Sigmoid colon (tissue), 6 donors: ENCODE measurements at regions not wholly inside any gene's neighbourhood (a gene's known extent, or its start where the extent isn't known, plus 50 kb on each side); places are given as distances from the start of the nearest gene placed in this dataset.
"Not testable (repeated sequence)": the region's sequence is repeated elsewhere in the genome, so short reads cannot be mapped to it uniquely, and the experiment has no call there.

Source experiments
- DNase-seq: peaks from one replicate; pipeline ENCODE4 v3.0.0-alpha.2; 2019
- H3K27ac ChIP-seq, 4 donors: fragments of 200-600 bp; sonication (generic); one replicate each; pipeline ENCODE4 v1.5.1; 2016 to 2019; ENCODE audit warnings: mild to moderate bottlenecking in 1 of 4
- H3K27me3 ChIP-seq, 3 donors: fragments of 200-600 bp; sonication (generic); one replicate each; pipeline ENCODE4 v1.5.1; 2019; ENCODE audit warnings: mild to moderate bottlenecking in 1 of 3
- H3K36me3 ChIP-seq, 4 donors: fragments of 200-600 bp; sonication (generic); one replicate each; pipeline ENCODE4 v1.5.1; 2016 to 2019
- H3K4me1 ChIP-seq, 4 donors: fragments of 200-600 bp; sonication (generic); one replicate each; pipeline ENCODE4 v1.5.1; 2017 to 2019
- H3K4me3 ChIP-seq, 4 donors: fragments of 200-600 bp; sonication (generic); one replicate each; pipeline ENCODE4 v1.5.1; 2017 to 2019; ENCODE audit warnings: mild to moderate bottlenecking in 2 of 4, moderate library complexity in 1 of 4
- H3K9me3 ChIP-seq, 4 donors: fragments of 200-600 bp in 3 of 4; sonication (generic) in 3 of 4; one replicate each; pipeline versions ENCODE4 v1.5.1 to v1.6.1; 2013 to 2019
- EP300 ChIP-seq, 4 donors: sonication (generic); formaldehyde crosslinking; IDR thresholded peaks; one replicate each; pipeline ENCODE4 v1.6.1; 2017; ENCODE audit warnings: antibody characterized with exemption in 4 of 4
- POLR2A ChIP-seq, 2 donors: fragments of 450-650 bp; IDR thresholded peaks; one replicate each; pipeline ENCODE4 v1.6.1; 2016; ENCODE audit warnings: antibody characterized with exemption in 2 of 2, mild to moderate bottlenecking in 2 of 2, moderate library complexity in 2 of 2
- POLR2AphosphoS5 ChIP-seq, 4 donors: sonication (generic); formaldehyde crosslinking; IDR thresholded peaks; one replicate each; pipeline ENCODE4 v1.6.1; 2017; ENCODE audit warnings: antibody characterized with exemption in 4 of 4
- WGBS, 2 donors: extraction: QIAGEN DNeasy Blood & Tissue Kit; methylation state at CpG; one replicate each; pipeline ENCODE4 v1.1.7; 2013; 5-methylcytosine and 5-hydroxymethylcytosine counted together
- intact Hi-C: fragments of 100-400 bp; cut with DNase I; formaldehyde crosslinking; loops from one replicate; pipeline ENCODE4 v1.15.1; 2023
- TF ChIP-seq, protein P1 (sequence below), 4 experiments: fragments of 450-650 bp in 3 of 4; fragments of 200-600 bp in 1 of 4; IDR thresholded peaks; one replicate each; pipeline ENCODE4 v1.5.1; 2016 to 2019; ENCODE audit warnings: antibody characterized with exemption in 4 of 4, mild to moderate bottlenecking in 3 of 4, moderate library complexity in 2 of 4
- donor health status: healthy with polysubstance abuse.
- donor health status: healthy.

GRCh38 chr2:18966131-18966530, 376.8 kb upstream of the NT5C1B start:
- TF ChIP-seq POLR2A (IDR thresholded peaks at IDR 0.05) = no peak
- no peak for TF ChIP-seq POLR2AphosphoS5 (IDR thresholded peaks at IDR 0.05)
- TF ChIP-seq, protein P1, sequence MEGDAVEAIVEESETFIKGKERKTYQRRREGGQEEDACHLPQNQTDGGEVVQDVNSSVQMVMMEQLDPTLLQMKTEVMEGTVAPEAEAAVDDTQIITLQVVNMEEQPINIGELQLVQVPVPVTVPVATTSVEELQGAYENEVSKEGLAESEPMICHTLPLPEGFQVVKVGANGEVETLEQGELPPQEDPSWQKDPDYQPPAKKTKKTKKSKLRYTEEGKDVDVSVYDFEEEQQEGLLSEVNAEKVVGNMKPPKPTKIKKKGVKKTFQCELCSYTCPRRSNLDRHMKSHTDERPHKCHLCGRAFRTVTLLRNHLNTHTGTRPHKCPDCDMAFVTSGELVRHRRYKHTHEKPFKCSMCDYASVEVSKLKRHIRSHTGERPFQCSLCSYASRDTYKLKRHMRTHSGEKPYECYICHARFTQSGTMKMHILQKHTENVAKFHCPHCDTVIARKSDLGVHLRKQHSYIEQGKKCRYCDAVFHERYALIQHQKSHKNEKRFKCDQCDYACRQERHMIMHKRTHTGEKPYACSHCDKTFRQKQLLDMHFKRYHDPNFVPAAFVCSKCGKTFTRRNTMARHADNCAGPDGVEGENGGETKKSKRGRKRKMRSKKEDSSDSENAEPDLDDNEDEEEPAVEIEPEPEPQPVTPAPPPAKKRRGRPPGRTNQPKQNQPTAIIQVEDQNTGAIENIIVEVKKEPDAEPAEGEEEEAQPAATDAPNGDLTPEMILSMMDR (IDR thresholded peaks at IDR 0.05) = no peak
- TF ChIP-seq EP300 (IDR thresholded peaks at IDR 0.05) = no peak
- Histone ChIP-seq H3K27me3 (no peaks in the 10 kb centered on the region), H3K27ac (no peak overlapping the region), H3K9me3 (no peaks in the 10 kb centered on the region), H3K4me1 (peaks cover 0 to 3% (median 0%) of the 10 kb centered on the region in 4 donors), H3K4me3 (no peak overlapping the region), H3K36me3 (no peaks in the 10 kb centered on the region)
- intact Hi-C loops = no loop called here
- WGBS, 2 donors = 45 to 51% methylated on average over 1 of the region's 1 CpG
- no peak for DNase-seq

DNA sequence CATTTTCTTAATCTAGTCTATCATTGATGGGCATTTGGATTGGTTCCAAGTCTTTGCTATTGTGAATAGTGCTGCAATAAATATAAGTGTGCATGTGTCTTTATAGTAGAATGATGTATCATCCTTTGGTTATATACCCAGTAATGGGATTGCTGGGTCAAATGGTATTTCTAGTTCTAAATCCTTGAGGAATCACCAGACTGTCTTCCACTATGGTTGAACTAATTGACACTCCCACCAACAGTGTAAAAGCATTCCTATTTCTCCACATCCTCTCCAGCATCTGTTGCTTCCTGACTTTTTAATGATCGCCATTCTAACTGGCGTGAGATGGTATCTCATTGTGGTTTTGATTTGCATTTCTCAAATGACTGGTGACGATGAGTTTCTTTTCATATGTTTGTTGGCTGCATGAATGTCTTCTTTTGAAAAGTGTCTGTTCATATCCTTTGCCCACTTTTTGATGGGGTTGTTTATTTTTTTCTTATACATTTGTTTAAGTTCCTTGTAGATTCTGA, 374.4 kb upstream of the NT5C1B start:
- H3K4me3 ChIP-seq = not testable (repeated sequence)
- 92 to 95% methylated on average over 3 of the region's 3 CpGs for WGBS, 2 donors

GRCh38 chr2:18961991-18962421, 372.6 kb upstream of the NT5C1B start:
- 95 to 96% methylated on average over 14 of the region's 14 CpGs for WGBS, 2 donors
- no peak overlapping the region for H3K4me3 ChIP-seq
- DNase-seq = no peak
- H3K36me3 ChIP-seq = no peaks in the 10 kb centered on the region
- no peaks in the 10 kb centered on the region for H3K4me1 ChIP-seq
- H3K9me3 ChIP-seq = no peaks in the 10 kb centered on the region
- no peak for TF ChIP-seq POLR2AphosphoS5 (IDR thresholded peaks at IDR 0.05)
- H3K27me3 ChIP-seq = no peaks in the 10 kb centered on the region
- no peak overlapping the region for H3K27ac ChIP-seq
- intact Hi-C loops = no loop called here

More for the DNA sequence above, 374.4 kb upstream of the NT5C1B start:
- H3K4me1 ChIP-seq, DNase-seq, H3K27ac ChIP-seq, intact Hi-C loops, H3K9me3 ChIP-seq, H3K36me3 ChIP-seq, H3K27me3 ChIP-seq: not testable (repeated sequence)

DNA sequence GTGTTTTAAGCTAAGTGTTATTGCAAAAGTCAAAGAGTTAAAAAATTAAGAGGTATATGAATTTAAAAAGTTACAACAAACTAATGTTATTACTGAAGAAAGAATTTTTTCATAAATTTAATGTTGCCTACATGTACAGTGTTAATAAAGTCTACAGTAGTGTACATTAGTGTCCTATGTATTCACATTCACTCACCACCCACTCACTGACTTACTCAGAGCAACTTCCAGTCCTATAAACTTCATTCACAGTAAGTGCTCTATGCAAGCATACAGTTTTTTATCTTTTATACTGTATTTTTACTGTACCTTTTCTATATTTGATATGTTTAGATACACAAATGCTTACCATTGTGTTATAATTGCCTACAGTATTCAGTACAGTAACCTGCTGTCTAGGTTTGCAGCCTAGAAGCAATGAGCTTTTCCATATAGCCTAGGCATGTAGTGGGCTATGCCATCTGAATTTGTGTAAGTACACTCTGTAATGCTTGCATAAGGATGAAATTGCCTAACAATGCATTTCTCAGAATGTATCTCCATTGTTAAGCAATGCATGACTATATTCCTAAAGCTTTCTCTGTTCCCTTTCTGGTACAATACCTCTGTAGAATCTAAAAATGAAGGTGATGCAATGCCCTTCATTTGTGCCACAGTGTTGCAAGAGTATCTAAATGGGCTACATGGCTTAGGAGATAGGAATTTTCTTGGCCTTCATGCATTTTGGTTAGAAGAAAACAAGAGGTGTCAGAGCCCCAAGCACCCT, 370.8 kb upstream of the NT5C1B start:
- Histone ChIP-seq H3K4me1 (no peaks in the 10 kb centered on the region), H3K27me3 (no peaks in the 10 kb centered on the region), H3K27ac (no peak overlapping the region), H3K36me3 (no peaks in the 10 kb centered on the region), H3K9me3 (no peaks in the 10 kb centered on the region), H3K4me3 (no peak overlapping the region)
- intact Hi-C loops = no loop called here
- no peak for DNase-seq
- TF ChIP-seq POLR2A (IDR thresholded peaks at IDR 0.05) = no peak
- no peak for TF ChIP-seq EP300 (IDR thresholded peaks at IDR 0.05)
- no peak for TF ChIP-seq POLR2AphosphoS5 (IDR thresholded peaks at IDR 0.05)
- TF ChIP-seq, protein P1 (IDR thresholded peaks at IDR 0.05) = no peak

DNA sequence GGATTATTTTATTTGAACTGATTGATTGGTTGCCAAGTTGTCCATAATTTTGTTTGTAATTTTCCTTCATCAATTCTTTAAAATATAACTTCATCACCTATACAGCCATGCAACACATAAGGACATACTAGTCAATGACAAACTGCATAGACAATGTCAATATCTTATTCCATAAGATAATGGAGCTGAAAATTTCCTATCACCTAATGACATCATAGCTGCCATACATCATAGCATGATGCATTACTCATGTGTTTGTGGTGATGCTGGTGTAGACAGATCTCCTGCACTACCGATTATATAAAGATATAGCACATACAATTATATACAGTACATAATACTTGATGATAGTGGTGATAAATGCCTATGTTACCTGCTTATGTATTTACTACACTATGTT, 369.8 kb upstream of the NT5C1B start:
- H3K4me3 ChIP-seq = no peak overlapping the region
- DNase-seq = no peak
- WGBS, 2 donors = 92 to 93% methylated on average over 1 of the region's 1 CpG
- H3K27ac ChIP-seq = no peak overlapping the region
- H3K4me1 ChIP-seq = no peaks in the 10 kb centered on the region
- intact Hi-C loops = no loop called here
- no peaks in the 10 kb centered on the region for H3K9me3 ChIP-seq
- TF ChIP-seq POLR2AphosphoS5 (IDR thresholded peaks at IDR 0.05) = no peak
- TF ChIP-seq, protein P1 (IDR thresholded peaks at IDR 0.05) = no peak
- TF ChIP-seq POLR2A (IDR thresholded peaks at IDR 0.05) = no peak
- TF ChIP-seq EP300 (IDR thresholded peaks at IDR 0.05) = no peak
- no peaks in the 10 kb centered on the region for H3K27me3 ChIP-seq
- no peaks in the 10 kb centered on the region for H3K36me3 ChIP-seq

GRCh38 chr2:18957909-18958308, 368.5 kb upstream of the NT5C1B start:
- Histone ChIP-seq H3K4me3 (no peak overlapping the region), H3K36me3 (no peaks in the 10 kb centered on the region), H3K9me3 (no peaks in the 10 kb centered on the region), H3K4me1 (no peaks in the 10 kb centered on the region), H3K27ac (no peak overlapping the region), H3K27me3 (no peaks in the 10 kb centered on the region)
- DNase-seq = no peak
- no peak for TF ChIP-seq POLR2A (IDR thresholded peaks at IDR 0.05)
- 81 to 84% methylated on average over 1 of the region's 1 CpG for WGBS, 2 donors
- intact Hi-C loops = no loop called here
